ES-I3 (cell line): ENCODE measurements at regions not wholly inside any gene's neighbourhood (a gene's known extent, or its start where the extent isn't known, plus 50 kb on each side); places are given as distances from the start of the nearest gene placed in this dataset.

Source experiments
- H3K36me3 ChIP-seq: 2 replicates; pipeline ENCODE4 v1.6.1; 2013; ENCODE audit warnings: mild to moderate bottlenecking, low read length, control low read depth, moderate library complexity; ENCODE audit not compliant: insufficient read depth
- H3K4me1 ChIP-seq: 2 replicates; pipeline ENCODE4 v1.6.1; 2013; ENCODE audit warnings: mild to moderate bottlenecking, control low read depth, low read length; ENCODE audit not compliant: insufficient read depth
- H3K9ac ChIP-seq: 2 replicates; pipeline ENCODE4 v1.6.1; 2013; ENCODE audit warnings: low read depth, mild to moderate bottlenecking, low read length, moderate library complexity
- H3K9me3 ChIP-seq: 2 replicates; pipeline ENCODE4 v1.6.1; 2013; ENCODE audit warnings: mild to moderate bottlenecking, low read length, moderate library complexity; ENCODE audit not compliant: control insufficient read depth, insufficient read depth

DNA sequence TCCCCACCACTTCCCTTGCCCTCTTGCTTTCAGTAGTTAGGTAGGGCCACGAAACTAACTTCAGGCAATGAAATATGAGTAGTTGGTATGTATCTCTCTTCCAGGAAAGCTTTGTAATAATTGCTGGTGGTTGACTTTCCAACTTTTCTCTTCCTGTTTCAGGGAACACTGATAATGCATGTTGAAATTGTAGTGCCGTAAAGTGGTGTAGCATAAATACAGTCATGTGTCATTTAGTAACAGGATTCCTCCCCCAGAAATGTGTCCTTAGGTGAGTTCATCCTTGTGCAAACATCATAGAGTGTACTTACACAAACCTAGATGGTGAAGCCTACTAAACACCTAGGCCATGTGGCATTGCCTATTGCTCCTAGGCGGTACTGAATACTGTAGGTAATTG is 429.2 kb downstream of the PID1 start:
- no peaks in the 10 kb centered on the region for H3K4me1 ChIP-seq
- no peaks in the 10 kb centered on the region for H3K36me3 ChIP-seq

DNA sequence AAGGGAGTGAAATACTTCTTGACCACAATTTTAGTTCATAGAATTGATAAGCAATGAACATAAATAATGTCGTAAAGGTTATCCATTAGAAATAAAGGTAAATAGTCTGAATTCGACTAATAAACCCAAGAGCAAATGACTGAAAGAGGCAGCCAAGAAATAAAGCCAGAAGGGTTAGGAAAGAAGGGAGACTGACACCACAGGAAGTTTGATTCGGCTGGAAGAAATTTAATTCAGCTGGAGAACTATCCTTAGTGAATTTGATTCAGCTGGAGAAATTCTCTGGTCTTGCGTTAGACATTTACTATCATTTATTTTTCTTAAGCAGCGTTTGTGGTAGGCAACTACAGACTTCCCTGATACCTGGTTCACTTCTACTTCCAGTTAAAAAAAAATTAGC is 429.6 kb downstream of the PID1 start:
- no peaks in the 10 kb centered on the region for H3K9me3 ChIP-seq

More for the DNA sequence above, 429.2 kb downstream of the PID1 start:
- Histone ChIP-seq H3K9ac (no peak overlapping the region), H3K9me3 (no peaks in the 10 kb centered on the region)

GRCh38 chr2:228840743-228841114 is 430.4 kb downstream of the PID1 start:
- no peaks in the 10 kb centered on the region for H3K9me3 ChIP-seq

More for the DNA sequence above, 429.6 kb downstream of the PID1 start:
- Histone ChIP-seq H3K36me3 (no peaks in the 10 kb centered on the region), H3K9ac (no peak overlapping the region), H3K4me1 (no peaks in the 10 kb centered on the region)

DNA sequence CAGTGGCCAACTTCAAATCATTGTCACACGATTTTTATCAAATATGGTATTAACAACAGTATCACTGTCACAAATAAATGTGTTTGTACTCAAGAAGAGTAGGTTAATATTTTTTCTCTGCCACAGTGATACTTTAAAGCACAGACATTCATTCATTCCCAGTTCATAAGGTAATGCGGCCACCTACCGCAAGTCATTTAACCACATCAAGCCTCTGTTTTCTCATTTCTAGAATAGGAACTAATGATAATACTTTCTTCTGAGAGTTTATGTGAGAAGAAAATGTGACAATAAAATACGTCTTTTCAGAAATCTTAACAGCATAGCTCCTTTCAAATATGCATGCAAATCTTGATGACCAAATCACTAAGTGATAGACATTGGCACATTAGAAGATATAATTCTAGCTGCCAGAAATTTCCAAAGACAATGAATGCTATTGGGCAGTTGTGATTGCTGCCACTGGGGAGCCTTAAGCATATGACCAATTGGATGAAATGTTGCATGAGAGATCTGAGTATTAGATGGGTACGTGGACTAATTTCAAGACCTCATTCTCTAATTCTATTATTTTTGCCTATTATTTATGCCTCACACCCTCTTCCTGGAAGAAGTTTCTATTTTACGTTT is 430.9 kb downstream of the PID1 start:
- H3K4me1 ChIP-seq: no peaks in the 10 kb centered on the region
- no peak overlapping the region for H3K9ac ChIP-seq
- H3K9me3 ChIP-seq: no peaks in the 10 kb centered on the region
- H3K36me3 ChIP-seq: no peaks in the 10 kb centered on the region

More at GRCh38 chr2:228840743-228841114, 430.4 kb downstream of the PID1 start:
- no peaks in the 10 kb centered on the region for H3K36me3 ChIP-seq
- no peak overlapping the region for H3K9ac ChIP-seq
- no peaks in the 10 kb centered on the region for H3K4me1 ChIP-seq

GRCh38 chr2:228839421-228839876 is 431.6 kb downstream of the PID1 start:
- Histone ChIP-seq H3K4me1 (no peaks in the 10 kb centered on the region), H3K9me3 (no peaks in the 10 kb centered on the region), H3K9ac (no peak overlapping the region), H3K36me3 (no peaks in the 10 kb centered on the region)

DNA sequence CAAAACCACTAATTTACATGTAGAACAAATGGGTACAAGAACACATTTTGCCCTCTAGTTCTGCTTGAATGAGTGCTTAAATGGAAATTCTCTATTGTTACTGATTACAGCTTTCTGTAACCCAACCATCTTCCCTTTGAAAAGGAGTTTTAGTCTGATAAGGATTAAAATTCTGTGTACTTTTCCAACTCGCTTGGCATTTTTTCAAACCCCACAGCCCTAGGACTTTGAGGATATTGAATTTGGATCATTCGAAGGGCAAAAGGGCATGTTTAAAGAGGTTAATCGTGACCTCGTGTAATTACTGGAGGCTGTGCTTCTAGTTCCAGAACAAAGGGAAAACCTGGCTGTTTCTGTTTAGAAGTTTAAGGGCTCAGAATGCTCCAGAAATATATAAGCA is 432.3 kb downstream of the PID1 start:
- Histone ChIP-seq H3K4me1 (no peaks in the 10 kb centered on the region), H3K9ac (no peak overlapping the region), H3K9me3 (no peaks in the 10 kb centered on the region), H3K36me3 (no peaks in the 10 kb centered on the region)

DNA sequence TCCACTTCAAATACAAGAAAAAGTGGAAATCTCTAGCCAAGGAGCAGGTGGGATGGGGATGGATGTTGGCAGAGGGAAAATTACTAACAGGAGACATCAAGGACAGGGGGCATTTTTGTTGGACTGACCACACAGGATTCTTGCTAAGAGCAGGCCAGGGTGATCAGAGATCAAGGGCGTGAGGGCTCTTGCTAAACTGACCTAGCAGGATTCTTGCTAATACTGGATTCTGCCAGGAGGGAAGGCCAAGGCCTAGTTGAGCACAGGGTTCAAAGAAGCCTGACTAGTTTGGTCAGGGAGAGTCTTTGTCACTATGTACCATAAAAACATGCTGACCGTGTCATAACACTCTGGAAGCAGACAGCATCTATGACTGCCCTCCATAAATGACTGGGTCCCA is 442.7 kb downstream of the PID1 start:
- no peaks in the 10 kb centered on the region for H3K4me1 ChIP-seq
- no peak overlapping the region for H3K9ac ChIP-seq
- H3K9me3 ChIP-seq: no peaks in the 10 kb centered on the region
- H3K36me3 ChIP-seq: no peaks in the 10 kb centered on the region

GRCh38 chr2:228827056-228827700 is 443.9 kb downstream of the PID1 start:
- Histone ChIP-seq H3K9me3 (no peaks in the 10 kb centered on the region), H3K36me3 (no peaks in the 10 kb centered on the region), H3K4me1 (no peaks in the 10 kb centered on the region), H3K9ac (no peak overlapping the region)

- Histone ChIP-seq H3K4me1 (no peaks in the 10 kb centered on the region), H3K9ac (no peak overlapping the region), H3K9me3 (no peaks in the 10 kb centered on the region), H3K36me3 (no peaks in the 10 kb centered on the region)
Measured at GRCh38 chr2:228819701-228820100, 451.4 kb downstream of the PID1 start.

DNA sequence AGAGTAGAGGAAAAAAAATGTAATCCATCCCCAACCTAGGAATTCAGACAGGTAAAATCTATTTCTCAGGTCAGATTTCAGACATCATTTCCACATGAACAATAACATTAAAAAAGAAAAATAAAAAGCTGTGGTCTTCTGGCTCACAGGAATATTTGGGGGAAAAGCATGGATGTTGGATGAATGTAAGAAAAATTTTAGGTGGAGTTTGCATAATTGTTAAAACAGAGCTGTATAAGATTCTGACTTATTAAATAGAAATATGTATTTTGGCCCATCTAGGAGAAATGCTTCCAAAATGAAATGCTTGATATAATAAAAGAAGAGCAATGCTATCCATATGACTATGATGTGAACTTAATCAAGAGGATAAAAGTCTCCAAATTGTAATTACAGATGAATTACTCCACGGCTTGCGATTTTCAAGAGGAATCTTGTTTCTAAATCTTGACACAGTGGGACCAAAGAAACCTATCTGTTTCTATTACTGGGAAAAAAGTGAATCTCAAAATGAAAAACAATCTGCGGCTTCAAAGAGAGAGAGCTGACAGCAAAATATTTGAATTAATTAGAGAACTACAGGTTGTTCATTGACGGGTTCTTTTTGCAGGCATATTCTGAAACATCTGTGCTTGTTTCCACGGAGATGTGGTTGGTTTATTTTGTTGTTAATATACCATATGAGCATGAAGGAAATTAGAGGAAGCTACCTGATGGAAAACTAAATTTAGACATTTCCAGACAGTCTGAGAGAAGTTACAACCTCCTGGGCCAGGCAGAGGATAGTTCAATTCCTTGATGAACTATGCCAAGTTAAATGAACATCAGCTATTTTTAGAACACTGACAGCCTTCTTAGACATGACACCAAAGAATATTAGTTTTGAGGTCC is 468.7 kb downstream of the PID1 start:
- no peaks in the 10 kb centered on the region for H3K36me3 ChIP-seq
- no peak overlapping the region for H3K9ac ChIP-seq
- no peaks in the 10 kb centered on the region for H3K4me1 ChIP-seq
- H3K9me3 ChIP-seq: no peaks in the 10 kb centered on the region

GRCh38 chr2:228801451-228801850 is 469.6 kb downstream of the PID1 start:
- no peaks in the 10 kb centered on the region for H3K4me1 ChIP-seq
- H3K9ac ChIP-seq: no peak overlapping the region
- no peaks in the 10 kb centered on the region for H3K9me3 ChIP-seq
- no peaks in the 10 kb centered on the region for H3K36me3 ChIP-seq

GRCh38 chr2:228799208-228799588 is 471.9 kb downstream of the PID1 start:
- Histone ChIP-seq H3K36me3 (no peaks in the 10 kb centered on the region), H3K9me3 (no peaks in the 10 kb centered on the region), H3K9ac (no peak overlapping the region), H3K4me1 (no peaks in the 10 kb centered on the region)

- Histone ChIP-seq H3K9ac (no peak overlapping the region), H3K36me3 (no peaks in the 10 kb centered on the region), H3K9me3 (no peaks in the 10 kb centered on the region), H3K4me1 (no peaks in the 10 kb centered on the region)
Measured at GRCh38 chr2:228798458-228799207, 472.5 kb downstream of the PID1 start.

DNA sequence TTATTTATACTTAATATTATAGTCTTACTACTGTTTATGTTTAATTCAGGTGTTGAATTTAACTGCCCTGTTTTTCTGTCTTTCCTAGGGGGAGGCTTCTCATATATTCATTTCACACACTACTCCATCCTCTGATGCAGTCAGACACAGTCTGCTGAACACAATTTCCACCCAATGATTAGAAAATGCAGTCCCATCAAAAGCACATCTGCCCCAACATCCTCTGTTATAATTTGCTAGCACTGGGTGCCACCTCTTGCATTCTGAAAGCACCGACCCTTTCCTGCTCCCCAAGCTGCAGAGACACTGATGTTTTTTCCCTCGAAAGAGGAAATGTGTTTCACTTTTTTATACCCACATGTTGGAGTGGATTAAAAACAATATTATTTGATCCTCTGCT is 474.7 kb downstream of the PID1 start:
- Histone ChIP-seq H3K4me1 (no peaks in the 10 kb centered on the region), H3K9me3 (no peaks in the 10 kb centered on the region), H3K36me3 (no peaks in the 10 kb centered on the region), H3K9ac (no peak overlapping the region)
